Panc1 (cell line): ENCODE measurements at regions not wholly inside any gene's neighbourhood (a gene's known extent, or its start where the extent isn't known, plus 50 kb on each side); places are given as distances from the start of the nearest gene placed in this dataset.

Experiments used
- ATAC-seq: fragments of 200-7000 bp; cut with Tn5 transposase; 2 replicates; pipeline ENCODE4 v1.9.1; 2020; ENCODE audit warnings: mild to moderate bottlenecking, moderate library complexity
- BruUV-seq: library from RNA; stranded (reverse); fragments of 400-500 nt; replicated peaks from 2 replicates; lab custom pipeline; 2021; lab: Mats Ljungman, UMichigan
- CTCF ChIA-PET: fragments of 300-600 bp; sonication (Branson Sonifier 250); formaldehyde crosslinking; loops from one replicate; lab custom pipeline; 2022; ENCODE audit warnings: antibody characterized with exemption; lab: Charles Lee
- POLR2A ChIA-PET: fragments of 300-600 bp; sonication (Branson Sonifier 250); formaldehyde crosslinking; loops from one replicate; lab custom pipeline; 2022; ENCODE audit warnings: antibody characterized with exemption; lab: Charles Lee
- DNase-seq: peaks from one replicate; pipeline ENCODE4 v3.0.0-alpha.2; 2010; ENCODE audit warnings: low read depth, low spot score
- H3K27ac ChIP-seq: 2 replicates; pipeline ENCODE4 v1.5.1; 2011; ENCODE audit warnings: mild to moderate bottlenecking, low read length, inconsistent platforms
- H3K27me3 ChIP-seq: fragments of 200-500 bp; sonication (Bioruptor generic); 2 replicates; pipeline ENCODE4 v1.6.0; 2014; ENCODE audit warnings: low read length, inconsistent platforms; ENCODE audit not compliant: control insufficient read depth, insufficient read depth
- H3K36me3 ChIP-seq: fragments of 200-500 bp; sonication (Bioruptor generic); 2 replicates; pipeline ENCODE4 v1.5.1; 2014; ENCODE audit warnings: inconsistent platforms, mild to moderate bottlenecking, low read length, moderate library complexity; ENCODE audit not compliant: control insufficient read depth, insufficient read depth
- H3K4me1 ChIP-seq: 2 replicates; pipeline ENCODE4 v1.5.1; 2011; ENCODE audit warnings: inconsistent platforms, mild to moderate bottlenecking, low read length, moderate library complexity; ENCODE audit not compliant: control insufficient read depth, insufficient read depth
- H3K4me3 ChIP-seq, 2 experiments: 2 replicates each; pipeline ENCODE4 v1.5.1; 2011 to 2012; ENCODE audit warnings: low read depth in 2 of 2, low read length in 2 of 2, mild to moderate bottlenecking in 2 of 2, inconsistent platforms in 1 of 2, moderate library complexity in 1 of 2
- H3K9me3 ChIP-seq: fragments of 200-500 bp; sonication (Bioruptor generic); 2 replicates; pipeline ENCODE4 v1.5.1; 2014; ENCODE audit warnings: low read depth, mild to moderate bottlenecking, inconsistent platforms, low read length, moderate library complexity; ENCODE audit not compliant: control insufficient read depth, insufficient read depth
- CTCF ChIP-seq: fragments of 450-650 bp; IDR thresholded peaks from 2 replicates; pipeline ENCODE4 v1.5.1; 2017; ENCODE audit warnings: mild to moderate bottlenecking
- POLR2AphosphoS5 ChIP-seq: IDR thresholded peaks from 2 replicates; pipeline ENCODE4 v1.6.1; 2012; ENCODE audit warnings: mild to moderate bottlenecking, low read depth, low read length, moderate library complexity
- SIN3A ChIP-seq: IDR thresholded peaks from 2 replicates; pipeline ENCODE4 v1.6.1; 2012; ENCODE audit warnings: low read depth, mild to moderate bottlenecking, low read length, moderate library complexity, borderline replicate concordance; ENCODE audit not compliant: insufficient read depth
- TCF7L2 ChIP-seq: IDR thresholded peaks from 2 replicates; pipeline ENCODE4 v1.6.1; 2011; ENCODE audit warnings: mild to moderate bottlenecking, low read depth, low read length, inconsistent platforms
- in situ Hi-C: cut with HindIII; loops from 2 replicates; pipeline ENCODE4 v1.10.0; 2016; ENCODE audit warnings: low sequenced_read_pairs, low pct_unique_long_range_greater_than_20kb
- intact Hi-C: fragments of 100-400 bp; cut with micrococcal nuclease; formaldehyde crosslinking; loops from one replicate; pipeline ENCODE4 v1.10.0; 2022; ENCODE audit not compliant: unreplicated experiment
- TF ChIP-seq, protein P1 (sequence below), 2 experiments: IDR thresholded peaks; 2 replicates each; pipeline ENCODE4 v1.6.1; 2011 to 2012; ENCODE audit warnings: low read depth in 2 of 2, control low read depth in 1 of 2, low read length in 1 of 2, mild to moderate bottlenecking in 1 of 2, moderate library complexity in 1 of 2; ENCODE audit not compliant: insufficient read depth in 1 of 2

DNA sequence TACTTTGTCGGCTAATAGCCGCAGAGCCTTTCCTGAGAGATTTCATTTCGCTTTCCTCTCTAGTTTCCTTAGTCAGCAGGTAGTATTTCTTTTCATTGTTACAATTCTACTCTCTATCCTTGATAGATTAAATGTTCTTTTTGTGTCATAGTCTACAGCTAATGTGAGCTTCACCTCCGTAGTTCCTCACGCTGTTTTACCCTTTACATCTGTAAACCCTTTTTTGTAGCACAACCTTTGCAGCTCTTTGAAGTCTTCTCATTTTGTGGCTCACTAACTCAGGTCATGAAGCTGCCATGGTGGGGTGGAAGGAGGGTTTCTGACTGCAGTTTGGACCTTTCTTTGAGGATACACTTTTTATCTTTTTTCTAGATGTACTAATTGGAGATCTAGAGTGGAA lies 1008.8 kb upstream of the PABPC4L start:
- intact Hi-C loops (no loop called here), in situ Hi-C loops (no loop called here)
- Histone ChIP-seq H3K27me3 (no peaks in the 10 kb centered on the region), H3K9me3 (no peaks in the 10 kb centered on the region), H3K4me1 (no peaks in the 10 kb centered on the region), H3K36me3 (no peaks in the 10 kb centered on the region), H3K4me3 (no peak overlapping the region), H3K27ac (no peak overlapping the region)
- CTCF ChIA-PET, result no interaction called here
- DNase-seq (no peak), ATAC-seq (no peak)
- POLR2A ChIA-PET, result no interaction called here
- TF ChIP-seq CTCF (no peak), TCF7L2 (no peak), SIN3A (no peak), POLR2AphosphoS5 (no peak)
- TF ChIP-seq, protein P1, sequence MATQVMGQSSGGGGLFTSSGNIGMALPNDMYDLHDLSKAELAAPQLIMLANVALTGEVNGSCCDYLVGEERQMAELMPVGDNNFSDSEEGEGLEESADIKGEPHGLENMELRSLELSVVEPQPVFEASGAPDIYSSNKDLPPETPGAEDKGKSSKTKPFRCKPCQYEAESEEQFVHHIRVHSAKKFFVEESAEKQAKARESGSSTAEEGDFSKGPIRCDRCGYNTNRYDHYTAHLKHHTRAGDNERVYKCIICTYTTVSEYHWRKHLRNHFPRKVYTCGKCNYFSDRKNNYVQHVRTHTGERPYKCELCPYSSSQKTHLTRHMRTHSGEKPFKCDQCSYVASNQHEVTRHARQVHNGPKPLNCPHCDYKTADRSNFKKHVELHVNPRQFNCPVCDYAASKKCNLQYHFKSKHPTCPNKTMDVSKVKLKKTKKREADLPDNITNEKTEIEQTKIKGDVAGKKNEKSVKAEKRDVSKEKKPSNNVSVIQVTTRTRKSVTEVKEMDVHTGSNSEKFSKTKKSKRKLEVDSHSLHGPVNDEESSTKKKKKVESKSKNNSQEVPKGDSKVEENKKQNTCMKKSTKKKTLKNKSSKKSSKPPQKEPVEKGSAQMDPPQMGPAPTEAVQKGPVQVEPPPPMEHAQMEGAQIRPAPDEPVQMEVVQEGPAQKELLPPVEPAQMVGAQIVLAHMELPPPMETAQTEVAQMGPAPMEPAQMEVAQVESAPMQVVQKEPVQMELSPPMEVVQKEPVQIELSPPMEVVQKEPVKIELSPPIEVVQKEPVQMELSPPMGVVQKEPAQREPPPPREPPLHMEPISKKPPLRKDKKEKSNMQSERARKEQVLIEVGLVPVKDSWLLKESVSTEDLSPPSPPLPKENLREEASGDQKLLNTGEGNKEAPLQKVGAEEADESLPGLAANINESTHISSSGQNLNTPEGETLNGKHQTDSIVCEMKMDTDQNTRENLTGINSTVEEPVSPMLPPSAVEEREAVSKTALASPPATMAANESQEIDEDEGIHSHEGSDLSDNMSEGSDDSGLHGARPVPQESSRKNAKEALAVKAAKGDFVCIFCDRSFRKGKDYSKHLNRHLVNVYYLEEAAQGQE (IDR thresholded peaks at IDR 0.05; ENCODE audit: insufficient read depth in 1 of 2, low read depth in 2 of 2, low read length in 1 of 2), result no peak
- BruUV-seq, result no TSS peak

DNA sequence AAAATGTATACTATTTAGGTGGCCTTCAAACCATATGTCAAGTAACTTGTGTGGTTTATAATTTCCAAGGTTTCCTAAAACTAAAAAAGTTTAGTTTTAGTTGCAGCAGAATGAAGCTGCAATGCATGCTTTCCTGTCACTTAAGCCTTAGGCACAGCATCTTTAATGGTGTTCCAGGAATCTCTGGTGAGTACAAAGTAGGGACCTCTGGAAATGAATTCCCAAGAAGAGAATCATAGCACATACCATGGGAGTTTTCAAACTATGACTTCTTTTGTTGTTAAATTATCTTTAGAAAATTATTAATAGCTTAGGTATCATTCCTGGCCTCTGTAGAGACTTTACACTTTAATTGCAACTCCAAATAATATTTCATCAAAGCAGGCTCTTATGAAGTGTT lies 1005.9 kb upstream of the PABPC4L start:
- no TSS peak for BruUV-seq
- intact Hi-C loops (no loop called here), in situ Hi-C loops (no loop called here)
- no peaks in the 10 kb centered on the region for H3K9me3 ChIP-seq
- CTCF ChIA-PET, result no interaction called here
- TF ChIP-seq CTCF, result no peak
- no peak for TF ChIP-seq POLR2AphosphoS5
- TF ChIP-seq, protein P1 (IDR thresholded peaks at IDR 0.05; ENCODE audit: insufficient read depth in 1 of 2, low read depth in 2 of 2, low read length in 1 of 2), result no peak
- TF ChIP-seq SIN3A, result no peak
- no peak for TF ChIP-seq TCF7L2
- no peaks in the 10 kb centered on the region for H3K27me3 ChIP-seq
- H3K36me3 ChIP-seq, result no peaks in the 10 kb centered on the region
- DNase-seq (no peak), ATAC-seq (no peak)
- H3K4me1 ChIP-seq, result no peaks in the 10 kb centered on the region
- POLR2A ChIA-PET, result no interaction called here
- H3K4me3 ChIP-seq, result no peak overlapping the region
- no peak overlapping the region for H3K27ac ChIP-seq
